DND-41 (cell line): ENCODE measurements at regions not wholly inside any gene's neighbourhood (a gene's known extent, or its start where the extent isn't known, plus 50 kb on each side); places are given as distances from the start of the nearest gene placed in this dataset.

Source experiments
- ATAC-seq: fragments of 200-7000 bp; cut with Tn5 transposase; 3 replicates; pipeline ENCODE4 v1.9.1; 2021; ENCODE audit warnings: low read depth; ENCODE audit not compliant: insufficient read depth
- DNase-seq: peaks from one replicate; pipeline ENCODE4 v3.0.0-alpha.2; 2020
- H2AFZ ChIP-seq: 2 replicates; pipeline ENCODE4 v1.6.0; 2012; ENCODE audit warnings: low read depth, low read length
- H3K27ac ChIP-seq: 2 replicates; pipeline ENCODE4 v1.5.1; 2012; ENCODE audit warnings: low read length, inconsistent platforms
- H3K27me3 ChIP-seq: fragments of 200-600 bp; sonication (generic); 2 replicates; pipeline ENCODE4 v1.6.0; 2012; ENCODE audit warnings: low read length, mild to moderate bottlenecking, inconsistent platforms; ENCODE audit not compliant: insufficient read depth, poor library complexity
- H3K36me3 ChIP-seq: 2 replicates; pipeline ENCODE4 v1.5.1; 2012; ENCODE audit warnings: low read length, inconsistent platforms; ENCODE audit not compliant: insufficient read depth
- H3K4me1 ChIP-seq: 2 replicates; pipeline ENCODE4 v1.5.1; 2012; ENCODE audit warnings: mild to moderate bottlenecking, low read length; ENCODE audit not compliant: insufficient read depth
- H3K4me2 ChIP-seq: 2 replicates; pipeline ENCODE4 v1.6.0; 2012; ENCODE audit warnings: mild to moderate bottlenecking, moderate library complexity, low read length, inconsistent platforms; ENCODE audit not compliant: insufficient read depth
- H3K4me3 ChIP-seq, 2 experiments: fragments of 200-600 bp in 1 of 2; shearing (Covaris generic) in 1 of 2; 2 replicates each; pipeline ENCODE4 v1.5.1; 2012 to 2016; ENCODE audit warnings: inconsistent platforms in 2 of 2, low read length in 2 of 2, mild to moderate bottlenecking in 2 of 2, low read depth in 1 of 2, moderate library complexity in 1 of 2
- H3K79me2 ChIP-seq: 2 replicates; pipeline ENCODE4 v1.6.0; 2012; ENCODE audit warnings: low read length, inconsistent platforms; ENCODE audit not compliant: insufficient read depth
- H3K9ac ChIP-seq: 2 replicates; pipeline ENCODE4 v1.6.0; 2012; ENCODE audit warnings: low read depth, mild to moderate bottlenecking, inconsistent platforms, low read length, moderate library complexity
- H3K9me3 ChIP-seq: 2 replicates; pipeline ENCODE4 v1.5.1; 2012; ENCODE audit warnings: low read length, moderate library complexity, mild to moderate bottlenecking, inconsistent platforms; ENCODE audit not compliant: insufficient read depth, severe bottlenecking
- H4K20me1 ChIP-seq: 2 replicates; pipeline ENCODE4 v1.6.0; 2012; ENCODE audit warnings: low read length; ENCODE audit not compliant: insufficient read depth
- CTCF ChIP-seq: IDR thresholded peaks from 2 replicates; pipeline ENCODE4 v1.5.1; 2012; ENCODE audit warnings: borderline replicate concordance, low read length, moderate library complexity, mild to moderate bottlenecking; ENCODE audit not compliant: poor library complexity, severe bottlenecking; ENCODE audit errors: extremely low read depth
- EZH2 ChIP-seq: IDR thresholded peaks from 3 replicates; pipeline ENCODE4 v1.6.1; 2012; ENCODE audit warnings: borderline replicate concordance, low read depth, mild to moderate bottlenecking, moderate library complexity, low read length, inconsistent platforms; ENCODE audit not compliant: severe bottlenecking

GRCh38 chr5:62729675-62730074 is 151.1 kb downstream of the LRRC70 start:
- Histone ChIP-seq H3K9ac (no peak overlapping the region), H3K9me3 (no peaks in the 10 kb centered on the region), H3K79me2 (no peaks in the 10 kb centered on the region), H3K4me2 (no peak overlapping the region), H2AFZ (no peak overlapping the region), H4K20me1 (no peaks in the 10 kb centered on the region), H3K4me3 (no peak overlapping the region), H3K27me3 (no peaks in the 10 kb centered on the region), H3K36me3 (no peaks in the 10 kb centered on the region), H3K27ac (no peak overlapping the region), H3K4me1 (no peaks in the 10 kb centered on the region)
- DNase-seq: no peak
- no peak for TF ChIP-seq CTCF
- TF ChIP-seq EZH2: no peak
- no peak for ATAC-seq

GRCh38 chr5:62727861-62728260 is 149.2 kb downstream of the LRRC70 start:
- no peaks in the 10 kb centered on the region for H3K4me1 ChIP-seq
- no peak for ATAC-seq
- H3K9ac ChIP-seq: no peak overlapping the region
- H4K20me1 ChIP-seq: no peaks in the 10 kb centered on the region
- TF ChIP-seq CTCF (no peak), EZH2 (no peak)
- no peaks in the 10 kb centered on the region for H3K36me3 ChIP-seq
- H3K4me3 ChIP-seq: no peak overlapping the region
- no peaks in the 10 kb centered on the region for H3K9me3 ChIP-seq
- H3K4me2 ChIP-seq: no peak overlapping the region
- H2AFZ ChIP-seq: no peak overlapping the region
- no peaks in the 10 kb centered on the region for H3K27me3 ChIP-seq
- H3K79me2 ChIP-seq: no peaks in the 10 kb centered on the region
- DNase-seq: no peak
- H3K27ac ChIP-seq: no peak overlapping the region

DNA sequence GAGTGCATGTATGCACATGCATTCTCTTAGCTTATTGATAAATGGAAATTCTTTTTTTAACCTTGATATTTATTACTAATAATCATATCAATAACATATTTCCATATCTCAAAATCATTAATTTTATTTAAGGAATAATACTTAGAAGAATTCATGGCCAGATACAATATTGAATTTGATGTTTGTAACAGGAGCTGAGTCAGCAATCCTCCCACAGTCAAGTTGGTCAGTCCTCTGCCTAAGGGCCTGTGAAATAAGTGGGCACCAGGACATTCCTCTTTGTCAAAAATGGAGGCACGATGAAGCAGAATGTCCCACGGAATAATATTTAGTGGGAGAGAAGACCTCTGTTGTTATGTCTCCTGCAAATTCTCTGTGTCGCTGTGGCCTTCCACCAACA is 148.6 kb downstream of the LRRC70 start:
- Histone ChIP-seq H3K36me3 (no peaks in the 10 kb centered on the region), H3K79me2 (no peaks in the 10 kb centered on the region), H3K9ac (no peak overlapping the region), H3K9me3 (no peaks in the 10 kb centered on the region), H2AFZ (no peak overlapping the region), H3K4me1 (no peaks in the 10 kb centered on the region), H3K27ac (no peak overlapping the region), H3K27me3 (no peaks in the 10 kb centered on the region), H3K4me2 (no peak overlapping the region), H3K4me3 (no peak overlapping the region), H4K20me1 (no peaks in the 10 kb centered on the region)
- no peak for ATAC-seq
- TF ChIP-seq EZH2: no peak
- no peak for TF ChIP-seq CTCF
- no peak for DNase-seq

DNA sequence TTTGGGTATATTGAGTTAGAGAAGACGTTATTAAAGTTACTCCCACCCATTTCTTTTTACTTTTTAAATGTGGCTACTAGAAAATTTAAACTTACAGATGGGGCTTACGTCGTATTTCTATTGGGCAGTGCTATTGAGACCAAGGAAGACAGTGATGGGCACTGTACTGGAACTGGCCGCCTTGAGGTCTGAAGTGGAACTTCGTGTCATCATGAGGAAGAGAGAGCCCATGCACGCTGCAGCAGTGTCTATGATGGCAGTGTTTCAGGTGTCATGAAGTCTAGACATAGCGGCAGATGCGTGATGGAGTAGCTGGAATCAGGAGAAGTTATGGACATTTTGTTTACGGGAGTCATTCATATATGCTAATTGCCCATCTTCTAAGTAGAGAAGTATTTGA is 143.7 kb downstream of the LRRC70 start:
- Histone ChIP-seq H3K4me2 (no peak overlapping the region), H3K36me3 (no peaks in the 10 kb centered on the region), H3K9me3 (no peaks in the 10 kb centered on the region), H3K79me2 (no peaks in the 10 kb centered on the region), H3K4me1 (no peaks in the 10 kb centered on the region), H3K27me3 (peaks cover 7% of the 10 kb centered on the region), H4K20me1 (no peaks in the 10 kb centered on the region), H2AFZ (no peak overlapping the region), H3K4me3 (no peak overlapping the region), H3K9ac (no peak overlapping the region), H3K27ac (no peak overlapping the region)
- DNase-seq (no peak), ATAC-seq (no peak)
- TF ChIP-seq EZH2: no peak
- no peak for TF ChIP-seq CTCF
